GM13977 (cell line): ENCODE measurements at regions not wholly inside any gene's neighbourhood (a gene's known extent, or its start where the extent isn't known, plus 50 kb on each side); places are given as distances from the start of the nearest gene placed in this dataset.

Source experiments
- DNase-seq: peaks from one replicate; pipeline ENCODE4 v3.0.0; 2012; ENCODE audit warnings: low spot score
- in situ Hi-C: fragments of 300-500 bp; cut with MboI; formaldehyde crosslinking; loops from one replicate; pipeline ENCODE4 v1.12.0; 2022; ENCODE audit warnings: low sequenced_read_pairs, low pct_unique_long_range_greater_than_20kb, mixed read lengths, inconsistent platforms; ENCODE audit not compliant: unreplicated experiment
- TF ChIP-seq, protein P1 (sequence below): IDR thresholded peaks from 2 replicates; pipeline ENCODE4 v1.5.1; 2012; ENCODE audit warnings: mild to moderate bottlenecking, control low read depth; ENCODE audit not compliant: insufficient read depth; ENCODE audit errors: extremely low read depth, missing control alignments

- DNase-seq, result no peak
- in situ Hi-C loops, result no loop called here
- TF ChIP-seq, protein P1, sequence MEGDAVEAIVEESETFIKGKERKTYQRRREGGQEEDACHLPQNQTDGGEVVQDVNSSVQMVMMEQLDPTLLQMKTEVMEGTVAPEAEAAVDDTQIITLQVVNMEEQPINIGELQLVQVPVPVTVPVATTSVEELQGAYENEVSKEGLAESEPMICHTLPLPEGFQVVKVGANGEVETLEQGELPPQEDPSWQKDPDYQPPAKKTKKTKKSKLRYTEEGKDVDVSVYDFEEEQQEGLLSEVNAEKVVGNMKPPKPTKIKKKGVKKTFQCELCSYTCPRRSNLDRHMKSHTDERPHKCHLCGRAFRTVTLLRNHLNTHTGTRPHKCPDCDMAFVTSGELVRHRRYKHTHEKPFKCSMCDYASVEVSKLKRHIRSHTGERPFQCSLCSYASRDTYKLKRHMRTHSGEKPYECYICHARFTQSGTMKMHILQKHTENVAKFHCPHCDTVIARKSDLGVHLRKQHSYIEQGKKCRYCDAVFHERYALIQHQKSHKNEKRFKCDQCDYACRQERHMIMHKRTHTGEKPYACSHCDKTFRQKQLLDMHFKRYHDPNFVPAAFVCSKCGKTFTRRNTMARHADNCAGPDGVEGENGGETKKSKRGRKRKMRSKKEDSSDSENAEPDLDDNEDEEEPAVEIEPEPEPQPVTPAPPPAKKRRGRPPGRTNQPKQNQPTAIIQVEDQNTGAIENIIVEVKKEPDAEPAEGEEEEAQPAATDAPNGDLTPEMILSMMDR, result no peak
These were observed 211.9 kb upstream of the HS3ST3A1 start for GRCh38 chr17:13813347-13814240.

DNA sequence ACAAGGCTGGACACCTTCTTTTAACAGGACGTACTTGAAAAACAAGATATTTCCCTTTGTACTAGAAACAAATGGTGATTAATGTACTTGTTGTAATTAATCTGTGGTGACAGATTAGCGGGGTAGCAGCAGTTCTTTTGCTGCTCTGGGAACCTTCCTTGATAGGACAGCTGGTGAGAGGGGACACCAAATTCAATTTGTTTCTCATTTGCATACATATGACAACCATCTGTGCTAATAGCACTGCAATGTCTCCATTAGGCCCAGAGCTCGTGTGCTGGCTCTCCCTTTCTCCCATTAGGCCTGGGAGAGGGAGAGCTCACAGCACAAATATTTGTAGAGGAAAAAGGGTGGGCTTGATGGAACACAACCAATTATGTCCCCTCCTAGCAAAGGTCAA is 221.0 kb upstream of the HS3ST3A1 start:
- TF ChIP-seq, protein P1, result no peak
- no peak for DNase-seq
- in situ Hi-C loops, result no loop called here

- in situ Hi-C loops, result no loop called here
- TF ChIP-seq, protein P1, result no peak
- DNase-seq, result no peak
These were observed 223.9 kb upstream of the HS3ST3A1 start for GRCh38 chr17:13825526-13826040.

DNA sequence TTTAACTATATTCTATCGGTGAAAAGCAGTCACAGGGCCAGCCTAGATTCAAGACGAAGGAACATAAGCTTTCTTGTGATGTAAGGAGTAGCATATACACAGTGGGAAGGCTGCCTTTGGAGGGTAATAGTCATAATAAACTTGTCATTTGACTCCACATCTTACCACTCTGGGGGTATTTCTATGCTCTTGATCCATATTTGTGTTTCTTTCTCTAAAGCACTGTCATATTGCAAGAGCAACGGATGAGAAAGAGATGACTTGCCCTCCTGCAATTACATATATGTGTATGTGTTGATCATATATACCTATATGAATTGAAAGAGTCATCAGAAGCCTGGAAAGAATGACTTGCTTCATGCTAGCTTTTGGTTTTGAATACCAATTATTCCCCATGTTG is 225.4 kb upstream of the HS3ST3A1 start:
- TF ChIP-seq, protein P1, result no peak
- in situ Hi-C loops, result no loop called here

DNA sequence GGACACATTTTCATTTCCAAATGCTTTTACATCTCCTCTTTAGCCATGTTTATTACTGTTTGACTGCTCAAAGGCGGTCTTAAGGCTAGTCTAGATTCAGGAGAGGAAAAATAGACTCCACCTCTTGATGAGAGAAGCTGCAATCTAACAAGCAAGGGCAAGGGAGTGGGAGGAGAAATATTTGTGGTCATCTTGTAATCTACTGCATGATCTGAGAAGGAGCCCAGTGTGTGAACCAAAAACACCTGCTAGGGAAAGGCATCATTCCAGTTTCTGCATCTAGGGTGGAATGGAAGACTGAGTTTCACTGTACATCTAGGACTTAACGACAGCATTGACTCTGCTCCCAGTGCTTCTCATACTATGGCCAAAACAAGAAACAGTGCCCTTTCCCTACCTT is 232.2 kb upstream of the HS3ST3A1 start:
- no peak for DNase-seq
- TF ChIP-seq, protein P1, result no peak
- in situ Hi-C loops, result no loop called here

More for the DNA sequence above, 225.4 kb upstream of the HS3ST3A1 start:
- no peak for DNase-seq

- no peak for DNase-seq
- TF ChIP-seq, protein P1, result no peak
These were observed 233.4 kb upstream of the HS3ST3A1 start for GRCh38 chr17:13835151-13835550.

More at GRCh38 chr17:13835151-13835550, 233.4 kb upstream of the HS3ST3A1 start:
- in situ Hi-C loops, result no loop called here
